Fibroblast of skin of right quadriceps (primary cell): ENCODE measurements at regions not wholly inside any gene's neighbourhood (a gene's known extent, or its start where the extent isn't known, plus 50 kb on each side); places are given as distances from the start of the nearest gene placed in this dataset.
"Not testable (repeated sequence)": the region's sequence is repeated elsewhere in the genome, so short reads cannot be mapped to it uniquely, and the experiment has no call there.

ENCODE experiments used
- DNase-seq: peaks from one replicate; pipeline ENCODE4 v3.0.0-alpha.2; 2013

- DNase-seq = peak; percentile 73
Measured at GRCh38 chr5:56414066-56414465, 180.9 kb upstream of the ANKRD55 start.

- no peak for DNase-seq
Measured at GRCh38 chr5:56413546-56413945, 180.4 kb upstream of the ANKRD55 start.

- no peak for DNase-seq
Measured at GRCh38 chr5:56412601-56413379, 179.7 kb upstream of the ANKRD55 start.

GRCh38 chr5:56410696-56411095 lies 177.6 kb upstream of the ANKRD55 start:
- no peak for DNase-seq

- peak; percentile 83 for DNase-seq
Measured at GRCh38 chr5:56409331-56410190, 176.4 kb upstream of the ANKRD55 start.

- no peak for DNase-seq
Measured at GRCh38 chr5:56406838-56407237, 173.7 kb upstream of the ANKRD55 start.

- no peak for DNase-seq
Measured at GRCh38 chr5:56406221-56406620, 173.1 kb upstream of the ANKRD55 start.

- peak; percentile 42 for DNase-seq
Measured at GRCh38 chr5:56405116-56405908, 172.2 kb upstream of the ANKRD55 start.

GRCh38 chr5:56402266-56403220 lies 169.4 kb upstream of the ANKRD55 start:
- no peak for DNase-seq

GRCh38 chr5:56397796-56398195 lies 164.7 kb upstream of the ANKRD55 start:
- not testable (repeated sequence) for DNase-seq

- no peak for DNase-seq
Measured at GRCh38 chr5:56396634-56397033, 163.5 kb upstream of the ANKRD55 start.

GRCh38 chr5:56389261-56389660 lies 156.1 kb upstream of the ANKRD55 start:
- DNase-seq = no peak

- peak; percentile 36 for DNase-seq
Measured at GRCh38 chr5:56388229-56388985, 155.3 kb upstream of the ANKRD55 start.

- no peak for DNase-seq
Measured at GRCh38 chr5:56386046-56386445, 152.9 kb upstream of the ANKRD55 start.

GRCh38 chr5:56384186-56384585 lies 151.1 kb upstream of the ANKRD55 start:
- DNase-seq = no peak

- no peak for DNase-seq
Measured at GRCh38 chr5:56383761-56384160, 150.6 kb upstream of the ANKRD55 start.

GRCh38 chr5:56382896-56383295 lies 149.8 kb upstream of the ANKRD55 start:
- DNase-seq = no peak

- peak; percentile 11 for DNase-seq
Measured at GRCh38 chr5:56377573-56377972, 144.4 kb upstream of the ANKRD55 start.

- no peak for DNase-seq
Measured at GRCh38 chr5:56376128-56376527, 143.0 kb upstream of the ANKRD55 start.

GRCh38 chr5:56375011-56375410 lies 141.9 kb upstream of the ANKRD55 start:
- no peak for DNase-seq

- DNase-seq = not testable (repeated sequence)
Measured at GRCh38 chr5:56372491-56372890, 139.4 kb upstream of the ANKRD55 start.
